ENCODE measurements at regions not wholly inside any gene's neighbourhood (a gene's known extent, or its start where the extent isn't known, plus 50 kb on each side); places are given as distances from the start of the nearest gene placed in this dataset.

GRCh38 chr9:28079677-28080076, 506.4 kb upstream of the C9orf72 start:
- no peak overlapping the region for H2AFZ ChIP-seq (replicated peaks)
- H3F3A ChIP-seq (ENCODE audit: low read depth): no peaks in the 10 kb centered on the region
- H3K4me3 ChIP-seq: no peak overlapping the region
- no peak for TF ChIP-seq EZH2 (IDR thresholded peaks at IDR 0.05)
- TF ChIP-seq EZH2phosphoT487 (IDR thresholded peaks at IDR 0.05): no peak
- TF ChIP-seq CTCF (IDR thresholded peaks at IDR 0.05): no peak
- no peaks in the 10 kb centered on the region for H3K4me1 ChIP-seq
- no peaks in the 10 kb centered on the region for H3K27me3 ChIP-seq
- H3K4me3 Mint-ChIP-seq: no peak overlapping the region
- no peaks in the 10 kb centered on the region for H3K4me1 Mint-ChIP-seq
- H3K9me3 ChIP-seq (ENCODE audit: low read depth): no peaks in the 10 kb centered on the region
- no peak overlapping the region for H3K27ac Mint-ChIP-seq
- H3K4me2 ChIP-seq: no peak overlapping the region
- H3K27ac ChIP-seq: no peak overlapping the region
- H3K9ac ChIP-seq: no peak overlapping the region
- no peaks in the 10 kb centered on the region for H3K9me3 Mint-ChIP-seq
- peaks cover 4% of the 10 kb centered on the region for H3K27me3 Mint-ChIP-seq (ENCODE audit: insufficient read depth, low read depth)
- H3K36me3 Mint-ChIP-seq: no peaks in the 10 kb centered on the region
- no peaks in the 10 kb centered on the region for H4K20me1 ChIP-seq (ENCODE audit: low read depth)
- DNase-seq (ENCODE audit: low spot score): no peak
- no peaks in the 10 kb centered on the region for H3K36me3 ChIP-seq
- H3K79me2 ChIP-seq (ENCODE audit: low read depth): no peaks in the 10 kb centered on the region

GRCh38 chr9:28082671-28083070, 509.4 kb upstream of the C9orf72 start:
- peaks cover 4% of the 10 kb centered on the region for H3K27me3 Mint-ChIP-seq (ENCODE audit: insufficient read depth, low read depth)
- Histone ChIP-seq H3K4me2 (no peak overlapping the region), H3F3A (ENCODE audit: low read depth) (no peaks in the 10 kb centered on the region), H3K4me1 (no peaks in the 10 kb centered on the region), H3K79me2 (ENCODE audit: low read depth) (no peaks in the 10 kb centered on the region), H4K20me1 (ENCODE audit: low read depth) (no peaks in the 10 kb centered on the region), H3K9ac (no peak overlapping the region), H2AFZ (replicated peaks) (peak overlapping the region; percentile 22), H3K27me3 (no peaks in the 10 kb centered on the region), H3K36me3 (no peaks in the 10 kb centered on the region), H3K27ac (no peak overlapping the region), H3K4me3 (no peak overlapping the region), H3K9me3 (ENCODE audit: low read depth) (no peaks in the 10 kb centered on the region)
- H3K27ac Mint-ChIP-seq: no peak overlapping the region
- DNase-seq (ENCODE audit: low spot score): no peak
- H3K9me3 Mint-ChIP-seq: no peaks in the 10 kb centered on the region
- H3K4me3 Mint-ChIP-seq: no peak overlapping the region
- no peaks in the 10 kb centered on the region for H3K4me1 Mint-ChIP-seq
- no peaks in the 10 kb centered on the region for H3K36me3 Mint-ChIP-seq
- TF ChIP-seq CTCF (IDR thresholded peaks at IDR 0.05) (no peak), EZH2phosphoT487 (IDR thresholded peaks at IDR 0.05) (no peak), EZH2 (IDR thresholded peaks at IDR 0.05) (no peak)

DNA sequence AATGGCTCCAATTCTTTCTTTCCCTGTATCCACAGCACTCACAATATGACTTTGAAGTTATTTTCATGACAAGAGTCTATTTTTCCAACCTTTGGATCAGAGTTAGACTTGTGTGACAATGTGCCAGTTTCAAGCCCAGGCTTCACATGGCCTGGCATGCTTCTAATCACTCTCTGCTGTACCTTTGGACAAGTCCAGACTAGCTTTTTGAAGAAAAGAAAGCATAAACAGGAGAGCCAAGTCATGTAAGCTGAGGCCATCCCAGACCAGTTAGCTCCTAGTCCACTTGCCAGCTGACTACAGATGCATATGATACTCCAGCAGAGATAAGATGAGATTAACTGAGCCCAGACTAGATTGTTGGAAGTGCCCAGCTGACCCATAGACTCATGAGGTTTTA, 513.6 kb upstream of the C9orf72 start:
- no peaks in the 10 kb centered on the region for H3K4me1 ChIP-seq
- H3K9me3 ChIP-seq (ENCODE audit: low read depth): no peaks in the 10 kb centered on the region
- no peaks in the 10 kb centered on the region for H3K79me2 ChIP-seq (ENCODE audit: low read depth)
- no peak overlapping the region for H2AFZ ChIP-seq (replicated peaks)
- H4K20me1 ChIP-seq (ENCODE audit: low read depth): no peaks in the 10 kb centered on the region
- H3K27me3 ChIP-seq: no peaks in the 10 kb centered on the region
- no peaks in the 10 kb centered on the region for H3K4me1 Mint-ChIP-seq
- no peaks in the 10 kb centered on the region for H3K27me3 Mint-ChIP-seq (ENCODE audit: insufficient read depth, low read depth)
- no peak overlapping the region for H3K27ac Mint-ChIP-seq
- H3K4me3 Mint-ChIP-seq: no peak overlapping the region
- no peak overlapping the region for H3K9ac ChIP-seq
- TF ChIP-seq EZH2 (IDR thresholded peaks at IDR 0.05) (no peak), EZH2phosphoT487 (IDR thresholded peaks at IDR 0.05) (no peak), CTCF (IDR thresholded peaks at IDR 0.05) (no peak)
- no peak for DNase-seq (ENCODE audit: low spot score)
- no peak overlapping the region for H3K4me2 ChIP-seq
- H3K36me3 ChIP-seq: no peaks in the 10 kb centered on the region
- H3K27ac ChIP-seq: no peak overlapping the region
- no peaks in the 10 kb centered on the region for H3K36me3 Mint-ChIP-seq
- no peaks in the 10 kb centered on the region for H3F3A ChIP-seq (ENCODE audit: low read depth)
- H3K4me3 ChIP-seq: no peak overlapping the region
- H3K9me3 Mint-ChIP-seq: no peaks in the 10 kb centered on the region

Measured in neural progenitor cell (in vitro differentiated cells).